ENCODE measurements at regions not wholly inside any gene's neighbourhood (a gene's known extent, or its start where the extent isn't known, plus 50 kb on each side); places are given as distances from the start of the nearest gene placed in this dataset.
"Not testable (repeated sequence)": the region's sequence is repeated elsewhere in the genome, so short reads cannot be mapped to it uniquely, and the experiment has no call there.

GRCh38 chr16:26840691-26841090 is 226.0 kb upstream of the C16orf82 start:
- intact Hi-C loops (cut with DNase I, micrococcal nuclease): no loop called here
- ATAC-seq: no peak
- TF ChIP-seq, protein P1, sequence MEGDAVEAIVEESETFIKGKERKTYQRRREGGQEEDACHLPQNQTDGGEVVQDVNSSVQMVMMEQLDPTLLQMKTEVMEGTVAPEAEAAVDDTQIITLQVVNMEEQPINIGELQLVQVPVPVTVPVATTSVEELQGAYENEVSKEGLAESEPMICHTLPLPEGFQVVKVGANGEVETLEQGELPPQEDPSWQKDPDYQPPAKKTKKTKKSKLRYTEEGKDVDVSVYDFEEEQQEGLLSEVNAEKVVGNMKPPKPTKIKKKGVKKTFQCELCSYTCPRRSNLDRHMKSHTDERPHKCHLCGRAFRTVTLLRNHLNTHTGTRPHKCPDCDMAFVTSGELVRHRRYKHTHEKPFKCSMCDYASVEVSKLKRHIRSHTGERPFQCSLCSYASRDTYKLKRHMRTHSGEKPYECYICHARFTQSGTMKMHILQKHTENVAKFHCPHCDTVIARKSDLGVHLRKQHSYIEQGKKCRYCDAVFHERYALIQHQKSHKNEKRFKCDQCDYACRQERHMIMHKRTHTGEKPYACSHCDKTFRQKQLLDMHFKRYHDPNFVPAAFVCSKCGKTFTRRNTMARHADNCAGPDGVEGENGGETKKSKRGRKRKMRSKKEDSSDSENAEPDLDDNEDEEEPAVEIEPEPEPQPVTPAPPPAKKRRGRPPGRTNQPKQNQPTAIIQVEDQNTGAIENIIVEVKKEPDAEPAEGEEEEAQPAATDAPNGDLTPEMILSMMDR (IDR thresholded peaks at IDR 0.05): no peak

GRCh38 chr16:26856271-26856670 is 210.5 kb upstream of the C16orf82 start:
- peaks cover 8% of the 10 kb centered on the region for H3K9me3 ChIP-seq
- no peak overlapping the region for H3K4me3 ChIP-seq
- no peaks in the 10 kb centered on the region for H3K36me3 ChIP-seq (ENCODE audit: low read depth)
- ATAC-seq: no peak
- intact Hi-C loops (cut with DNase I, micrococcal nuclease): no loop called here
- TF ChIP-seq, protein P1 (IDR thresholded peaks at IDR 0.05): no peak
- DNase-seq: no peak
- H3K4me1 ChIP-seq (ENCODE audit: low read depth): no peaks in the 10 kb centered on the region

More at GRCh38 chr16:26840691-26841090, 226.0 kb upstream of the C16orf82 start:
- Histone ChIP-seq H3K4me3 (no peak overlapping the region), H3K36me3 (ENCODE audit: low read depth) (no peaks in the 10 kb centered on the region), H3K4me1 (ENCODE audit: low read depth) (no peaks in the 10 kb centered on the region), H3K9me3 (peaks cover 4% of the 10 kb centered on the region)
- DNase-seq: no peak

GRCh38 chr16:26856791-26857190 is 209.9 kb upstream of the C16orf82 start:
- Histone ChIP-seq H3K4me1 (ENCODE audit: low read depth) (no peaks in the 10 kb centered on the region), H3K4me3 (no peak overlapping the region), H3K36me3 (ENCODE audit: low read depth) (no peaks in the 10 kb centered on the region), H3K9me3 (peaks cover 8% of the 10 kb centered on the region)
- TF ChIP-seq, protein P1 (IDR thresholded peaks at IDR 0.05): no peak
- no peak for DNase-seq
- ATAC-seq: no peak
- intact Hi-C loops (cut with DNase I, micrococcal nuclease): no loop called here

DNA sequence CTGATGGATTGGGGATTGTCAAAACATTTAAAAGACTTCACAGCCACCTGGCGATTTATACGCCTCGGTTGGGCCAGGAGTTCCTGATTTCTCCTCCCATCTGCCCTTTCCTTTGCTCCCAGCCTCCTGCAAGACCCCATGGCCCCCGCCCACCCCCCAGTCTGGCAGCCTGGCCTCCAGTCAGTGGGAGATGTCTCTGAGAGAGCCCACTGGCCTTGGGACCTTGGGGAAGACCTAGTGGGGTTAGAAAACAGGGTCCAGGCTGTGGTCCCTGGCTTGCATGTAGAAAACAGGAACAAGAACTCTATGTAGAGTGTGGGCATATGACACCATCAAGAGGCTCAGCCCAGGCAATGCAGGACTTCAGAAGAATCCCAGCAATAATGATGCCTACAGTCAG is 209.4 kb upstream of the C16orf82 start:
- Histone ChIP-seq H3K4me3 (no peak overlapping the region), H3K4me1 (ENCODE audit: low read depth) (no peaks in the 10 kb centered on the region), H3K9me3 (peaks cover 8% of the 10 kb centered on the region), H3K36me3 (ENCODE audit: low read depth) (no peaks in the 10 kb centered on the region)
- TF ChIP-seq, protein P1 (IDR thresholded peaks at IDR 0.05): no peak
- intact Hi-C loops (cut with DNase I, micrococcal nuclease): no loop called here
- no peak for ATAC-seq
- DNase-seq: no peak

GRCh38 chr16:26860506-26860905 is 206.2 kb upstream of the C16orf82 start:
- TF ChIP-seq, protein P1 (IDR thresholded peaks at IDR 0.05): no peak
- intact Hi-C loops (cut with DNase I, micrococcal nuclease): no loop called here
- DNase-seq: no peak
- peaks cover 8% of the 10 kb centered on the region for H3K9me3 ChIP-seq
- H3K4me1 ChIP-seq (ENCODE audit: low read depth): no peaks in the 10 kb centered on the region
- no peak for ATAC-seq
- H3K36me3 ChIP-seq (ENCODE audit: low read depth): no peaks in the 10 kb centered on the region
- no peak overlapping the region for H3K4me3 ChIP-seq

DNA sequence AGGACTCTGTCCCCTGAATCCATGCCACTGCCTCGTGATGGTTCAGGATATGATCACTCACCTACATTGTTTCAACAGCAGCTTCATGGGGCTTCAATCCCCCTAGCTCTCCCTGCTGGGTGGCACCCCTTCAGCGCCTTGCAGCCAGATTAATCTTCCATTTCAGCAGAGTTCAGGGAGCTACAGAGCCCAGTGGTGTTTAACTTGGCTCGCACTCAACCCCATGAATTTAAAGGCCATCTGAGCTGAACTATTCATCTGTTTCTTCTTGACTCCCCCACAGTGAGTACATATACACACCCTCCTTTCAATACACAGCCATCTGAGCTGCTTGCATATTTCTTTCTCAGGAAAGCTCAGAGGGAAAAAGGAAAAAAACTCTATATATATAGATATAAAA is 202.8 kb upstream of the C16orf82 start:
- DNase-seq (no peak), ATAC-seq (no peak)
- Histone ChIP-seq H3K36me3 (ENCODE audit: low read depth) (no peaks in the 10 kb centered on the region), H3K9me3 (peaks cover 8% of the 10 kb centered on the region), H3K4me1 (ENCODE audit: low read depth) (no peaks in the 10 kb centered on the region), H3K4me3 (no peak overlapping the region)
- TF ChIP-seq, protein P1 (IDR thresholded peaks at IDR 0.05): no peak
- intact Hi-C loops (cut with DNase I, micrococcal nuclease): no loop called here

GRCh38 chr16:26874318-26874717 is 192.4 kb upstream of the C16orf82 start:
- ATAC-seq; H3K4me3 ChIP-seq; DNase-seq; H3K4me1 ChIP-seq (ENCODE audit: low read depth); H3K36me3 ChIP-seq (ENCODE audit: low read depth); intact Hi-C loops (cut with DNase I, micrococcal nuclease); H3K9me3 ChIP-seq: not testable (repeated sequence)
